Thyroid gland (tissue), 4 donors: ENCODE measurements at regions not wholly inside any gene's neighbourhood (a gene's known extent, or its start where the extent isn't known, plus 50 kb on each side); places are given as distances from the start of the nearest gene placed in this dataset.

Source experiments
- CTCF ChIP-seq, 6 experiments: fragments of 200-600 bp in 3 of 6; fragments of 450-650 bp in 3 of 6; sonication (generic) in 3 of 6; IDR thresholded peaks; one replicate each; pipeline ENCODE4 v1.5.1; 2016 to 2019; ENCODE audit warnings: antibody characterized with exemption in 6 of 6, mild to moderate bottlenecking in 2 of 6, inconsistent platforms in 1 of 6, moderate library complexity in 1 of 6
- POLR2A ChIP-seq, 2 donors: fragments of 450-650 bp; IDR thresholded peaks; one replicate each; pipeline ENCODE4 v1.6.1; 2017; ENCODE audit warnings: antibody characterized with exemption in 2 of 2, mild to moderate bottlenecking in 2 of 2, moderate library complexity in 1 of 2

GRCh38 chr18:67672155-67672554 is 155.6 kb upstream of the DSEL start:
- TF ChIP-seq POLR2A (IDR thresholded peaks at IDR 0.05) (no peak), CTCF (IDR thresholded peaks at IDR 0.05) (no peak)
